Spinal cord (tissue), 9 donors: ENCODE measurements at regions not wholly inside any gene's neighbourhood (a gene's known extent, or its start where the extent isn't known, plus 50 kb on each side); places are given as distances from the start of the nearest gene placed in this dataset.
"Not testable (repeated sequence)": the region's sequence is repeated elsewhere in the genome, so short reads cannot be mapped to it uniquely, and the experiment has no call there.

ENCODE experiments used
- DNase-seq, 6 donors: peaks; one replicate each; pipeline versions ENCODE4 v3.0.0 to v3.0.0-alpha.2; 2013 to 2015; ENCODE audit warnings: low spot score in 6 of 6, low read depth in 4 of 6
- H3K27ac ChIP-seq: one replicate; pipeline ENCODE4 v1.5.1; 2013; ENCODE audit warnings: low read depth, low read length, control low read depth
- H3K27me3 ChIP-seq: one replicate; pipeline ENCODE4 v1.6.1; 2013; ENCODE audit warnings: low read length; ENCODE audit not compliant: control insufficient read depth, insufficient read depth
- H3K36me3 ChIP-seq: one replicate; pipeline ENCODE4 v1.6.1; 2013; ENCODE audit warnings: low read length; ENCODE audit not compliant: control insufficient read depth, insufficient read depth
- H3K4me1 ChIP-seq: one replicate; pipeline ENCODE4 v1.6.1; 2013; ENCODE audit warnings: low read length; ENCODE audit not compliant: control insufficient read depth, insufficient read depth
- H3K4me3 ChIP-seq: one replicate; pipeline ENCODE4 v1.5.1; 2013; ENCODE audit warnings: low read depth, low read length, control low read depth
- H3K9me3 ChIP-seq: one replicate; pipeline ENCODE4 v1.6.1; 2013; ENCODE audit warnings: low read length; ENCODE audit not compliant: control insufficient read depth, insufficient read depth
- WGBS: methylation state at CpG from one replicate; pipeline ENCODE4 v1.1.5; 2013; ENCODE audit warnings: missing lambda C conversion rate; ENCODE audit not compliant: insufficient coverage; 5-methylcytosine and 5-hydroxymethylcytosine counted together
- donor health status: healthy.

DNA sequence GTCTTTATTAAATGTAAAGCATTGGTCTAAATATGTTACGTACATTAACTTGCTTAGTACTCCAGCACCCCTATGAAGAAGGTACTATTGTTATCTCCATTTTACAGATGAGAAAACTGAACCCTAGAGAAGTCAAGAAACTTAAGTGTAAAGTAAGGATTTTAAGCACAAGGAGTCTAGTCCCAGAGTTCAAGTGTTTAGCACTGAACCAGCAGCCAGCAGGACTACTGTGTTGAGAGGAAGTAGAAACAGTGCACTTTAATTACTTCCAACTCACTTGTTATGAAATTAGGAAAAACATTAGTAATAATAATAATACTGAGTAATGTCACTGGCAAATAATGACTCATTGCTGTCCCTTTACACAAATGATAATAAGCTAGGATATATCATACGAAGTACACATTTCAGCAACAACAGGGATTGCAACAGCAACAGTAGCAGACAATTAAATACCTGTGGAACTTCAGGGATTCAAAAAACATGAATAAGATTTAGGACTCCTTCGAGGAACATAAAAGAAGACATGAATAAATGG, 548.1 kb upstream of the HS3ST1 start:
- no peak overlapping the region for H3K27ac ChIP-seq
- H3K4me1 ChIP-seq = no peaks in the 10 kb centered on the region
- H3K4me3 ChIP-seq = no peak overlapping the region
- no peaks in the 10 kb centered on the region for H3K36me3 ChIP-seq
- WGBS = 50% methylated on average over 1 of the region's 3 CpGs
- H3K27me3 ChIP-seq = no peaks in the 10 kb centered on the region
- H3K9me3 ChIP-seq = no peaks in the 10 kb centered on the region
- DNase-seq = no peak

DNA sequence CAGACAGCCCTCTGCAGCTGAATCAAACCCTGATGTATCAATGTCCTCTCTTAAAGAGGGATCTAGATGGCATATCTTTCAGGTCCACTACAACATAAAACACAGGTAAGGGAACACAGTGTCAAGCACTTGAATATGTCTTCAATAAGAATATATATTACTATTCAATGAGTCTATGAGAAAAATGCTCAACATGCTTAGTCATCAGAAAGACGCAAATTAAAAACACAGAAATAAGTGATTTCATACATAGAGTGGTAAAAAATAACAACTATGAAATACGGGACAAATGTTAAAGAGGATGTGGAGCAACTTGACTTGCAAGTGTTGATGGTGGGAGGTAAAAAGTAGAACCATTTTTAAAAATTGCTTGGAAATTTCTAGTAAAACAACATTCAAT, 544.6 kb upstream of the HS3ST1 start:
- Histone ChIP-seq H3K27ac (no peak overlapping the region), H3K36me3 (no peaks in the 10 kb centered on the region), H3K4me3 (no peak overlapping the region), H3K9me3 (no peaks in the 10 kb centered on the region), H3K27me3 (no peaks in the 10 kb centered on the region), H3K4me1 (no peaks in the 10 kb centered on the region)
- no CpG with 5 or more reads among the region's 2 CpGs for WGBS
- no peak for DNase-seq

DNA sequence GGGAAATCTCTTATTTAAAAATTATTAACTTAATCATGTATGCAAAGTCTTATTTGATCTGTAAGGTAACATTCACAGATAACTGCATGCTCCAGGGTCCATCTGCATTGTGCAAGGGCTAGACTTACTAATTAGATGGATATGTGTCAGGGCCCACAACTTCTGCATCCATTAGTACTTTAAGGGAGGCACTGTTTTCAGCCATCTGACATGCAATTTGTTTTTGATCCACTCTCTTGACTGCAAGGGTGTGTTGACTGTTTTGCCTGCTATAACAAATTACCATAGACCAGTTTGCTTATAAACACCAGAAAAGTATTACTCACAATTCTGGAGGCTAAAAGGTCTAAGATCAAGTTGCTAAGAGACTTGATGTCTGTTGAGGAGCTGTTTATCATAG, 542.1 kb upstream of the HS3ST1 start:
- Histone ChIP-seq H3K9me3 (no peaks in the 10 kb centered on the region), H3K4me3 (no peak overlapping the region), H3K27ac (no peak overlapping the region), H3K4me1 (no peaks in the 10 kb centered on the region), H3K27me3 (no peaks in the 10 kb centered on the region), H3K36me3 (no peaks in the 10 kb centered on the region)
- no peak for DNase-seq

DNA sequence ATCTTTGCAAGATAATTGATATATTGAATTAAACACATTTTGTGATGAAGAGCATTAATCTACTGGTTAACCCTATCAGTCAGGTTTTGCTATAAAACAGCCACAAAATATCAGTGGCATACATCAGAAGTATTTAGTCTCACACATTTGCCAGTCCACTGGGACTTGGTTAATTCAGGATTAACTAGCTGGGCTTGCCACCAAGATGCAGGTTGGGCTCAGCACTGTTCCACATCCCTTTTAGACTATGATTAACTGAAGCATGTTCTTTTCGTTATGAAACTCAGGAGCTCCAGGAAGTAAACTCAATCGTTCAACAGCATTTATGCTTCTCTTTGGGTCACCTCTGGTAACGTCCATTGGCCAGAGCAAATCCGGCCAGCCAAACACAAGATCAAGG, 538.1 kb upstream of the HS3ST1 start:
- no peaks in the 10 kb centered on the region for H3K27me3 ChIP-seq
- no peak for DNase-seq
- H3K9me3 ChIP-seq = no peaks in the 10 kb centered on the region
- H3K4me1 ChIP-seq = no peaks in the 10 kb centered on the region
- H3K4me3 ChIP-seq = no peak overlapping the region
- WGBS = 75% methylated on average over 3 of the region's 4 CpGs
- H3K36me3 ChIP-seq = no peaks in the 10 kb centered on the region
- H3K27ac ChIP-seq = no peak overlapping the region

DNA sequence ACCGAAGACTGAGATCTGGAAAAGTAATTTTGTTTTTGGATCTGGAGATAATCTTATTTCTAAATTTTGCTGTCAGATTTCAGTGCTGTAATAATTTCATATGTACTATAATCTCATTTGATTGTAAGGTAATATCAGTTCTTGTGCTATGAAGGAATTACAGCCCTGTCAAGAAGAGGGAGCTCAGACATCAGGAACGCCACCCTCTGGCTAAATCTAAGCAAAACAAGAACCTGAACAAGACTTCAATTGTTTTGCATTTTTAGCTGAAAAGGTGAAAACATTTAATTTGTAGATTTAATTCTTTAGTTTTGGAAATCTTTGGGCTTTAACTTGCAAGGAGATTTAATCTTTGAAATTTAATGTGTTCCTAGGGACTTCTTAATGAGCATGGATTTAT, 525.4 kb upstream of the HS3ST1 start:
- H3K27me3 ChIP-seq = no peaks in the 10 kb centered on the region
- DNase-seq = peak in 2 of 6 donors; percentile 59 to 77
- WGBS = no CpG with 5 or more reads among the region's 2 CpGs
- no peak overlapping the region for H3K27ac ChIP-seq
- H3K9me3 ChIP-seq = no peaks in the 10 kb centered on the region
- no peak overlapping the region for H3K4me3 ChIP-seq
- H3K36me3 ChIP-seq = no peaks in the 10 kb centered on the region
- no peaks in the 10 kb centered on the region for H3K4me1 ChIP-seq

DNA sequence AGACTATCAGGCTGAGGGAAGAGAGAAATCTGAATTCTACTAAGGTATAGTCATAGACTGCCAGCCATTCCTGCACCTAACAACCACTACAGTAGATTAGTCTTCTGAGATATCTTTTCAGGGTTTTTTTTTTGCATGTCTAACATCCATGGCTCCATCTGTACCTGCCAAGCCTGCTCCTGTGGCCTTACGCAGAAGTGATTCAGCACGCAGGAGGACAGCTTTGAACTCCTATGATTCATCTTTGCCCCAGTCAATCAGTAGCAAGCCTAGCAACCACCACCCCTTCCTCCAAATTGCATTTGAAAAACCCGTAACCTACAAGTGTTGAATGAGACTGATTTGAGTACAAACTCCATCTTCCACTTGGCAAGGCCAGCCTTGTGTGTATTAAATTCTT, 520.7 kb upstream of the HS3ST1 start:
- Histone ChIP-seq H3K36me3 (no peaks in the 10 kb centered on the region), H3K27ac (no peak overlapping the region), H3K4me3 (no peak overlapping the region), H3K9me3 (no peaks in the 10 kb centered on the region), H3K4me1 (no peaks in the 10 kb centered on the region), H3K27me3 (no peaks in the 10 kb centered on the region)
- DNase-seq = no peak
- WGBS = 100% methylated on average over 2 of the region's 3 CpGs

DNA sequence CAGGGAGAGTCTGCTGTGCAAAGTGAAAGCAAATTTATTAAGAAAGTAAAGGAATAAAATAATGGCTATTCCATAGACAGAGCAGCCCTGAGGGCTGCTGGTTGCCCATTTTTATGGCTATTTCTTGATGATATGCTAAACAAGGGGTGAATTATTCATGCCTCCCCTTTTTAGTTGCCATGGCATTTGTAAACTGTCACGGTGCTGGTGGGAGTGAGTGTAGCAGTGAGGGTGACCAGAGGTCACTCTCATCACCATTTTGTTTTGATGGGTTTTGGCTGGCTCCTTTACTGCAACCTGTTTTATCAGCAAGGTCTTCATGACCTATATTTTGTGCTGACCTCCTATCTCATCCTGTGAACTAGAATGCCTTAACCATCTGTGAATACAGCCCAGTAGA, 518.9 kb upstream of the HS3ST1 start:
- H3K4me3 ChIP-seq, H3K36me3 ChIP-seq, H3K27ac ChIP-seq, H3K4me1 ChIP-seq, H3K9me3 ChIP-seq, DNase-seq, H3K27me3 ChIP-seq: not testable (repeated sequence)
- no CpG with 5 or more reads among the region's 1 CpG for WGBS

DNA sequence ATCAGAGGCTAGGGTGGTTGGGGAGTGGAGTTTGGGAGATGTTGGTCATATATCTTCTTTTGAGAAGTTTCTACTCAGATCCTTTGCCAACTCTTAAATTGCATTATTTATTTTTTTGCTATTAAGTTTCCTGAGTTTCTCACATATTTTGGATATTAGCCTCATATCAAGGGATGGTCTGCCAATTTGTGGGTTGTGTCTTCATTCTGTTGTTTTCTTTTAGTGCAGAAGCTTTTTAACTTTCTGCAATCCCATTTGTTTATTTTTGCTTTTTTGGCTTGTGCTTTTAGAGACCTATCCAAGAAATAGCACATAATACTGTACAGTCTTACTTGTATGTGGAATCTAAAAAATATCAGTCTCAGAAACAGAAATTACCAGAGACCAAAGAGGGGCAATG, 509.2 kb upstream of the HS3ST1 start:
- Histone ChIP-seq H3K4me1 (no peaks in the 10 kb centered on the region), H3K9me3 (no peaks in the 10 kb centered on the region), H3K4me3 (no peak overlapping the region), H3K27me3 (no peaks in the 10 kb centered on the region), H3K27ac (no peak overlapping the region), H3K36me3 (no peaks in the 10 kb centered on the region)
- DNase-seq = no peak

DNA sequence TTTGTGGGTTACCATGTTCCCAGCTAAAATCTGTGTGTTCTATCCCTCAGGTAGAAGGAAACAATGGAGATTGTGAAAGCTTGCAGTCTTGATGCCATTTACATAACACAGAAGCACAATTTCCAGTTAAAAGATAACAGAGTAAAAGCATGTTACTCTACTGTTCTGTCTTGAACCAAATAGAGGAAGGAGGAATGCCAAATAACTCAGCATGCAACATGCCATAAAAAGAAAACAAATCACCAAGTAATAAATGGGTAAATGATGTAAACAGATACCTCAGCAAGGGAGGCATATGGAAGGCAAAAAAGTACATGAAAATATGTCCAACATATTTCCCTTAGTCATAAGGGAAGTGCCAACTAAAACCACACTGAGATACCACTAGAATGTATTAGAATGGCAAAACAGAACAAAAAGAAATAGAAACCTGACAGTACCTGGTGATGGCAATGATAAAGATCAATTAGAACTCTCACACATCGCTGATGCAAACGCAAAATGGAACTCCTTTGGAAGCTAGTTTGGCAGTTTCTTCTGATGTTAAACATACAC, 502.6 kb upstream of the HS3ST1 start:
- WGBS = no CpG with 5 or more reads among the region's 2 CpGs
- no peak for DNase-seq

DNA sequence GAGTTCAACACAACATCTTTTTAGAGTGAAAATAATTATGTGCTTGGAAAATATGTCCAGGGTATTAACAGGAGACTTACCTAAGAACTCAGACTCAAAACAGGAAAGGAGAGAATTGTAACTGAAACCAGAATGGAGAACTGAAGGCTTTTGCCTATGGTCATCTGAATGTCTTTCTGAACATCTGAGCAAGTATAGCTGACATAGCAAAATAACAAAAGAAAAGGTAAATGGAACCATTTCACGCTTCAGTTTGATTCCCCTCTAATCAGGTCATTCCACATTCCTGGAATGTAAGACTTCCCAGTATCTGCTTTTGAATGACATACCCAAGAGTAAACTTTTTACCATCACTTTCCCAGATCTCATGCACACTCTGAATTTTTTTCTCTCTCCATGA, 500.4 kb upstream of the HS3ST1 start:
- Histone ChIP-seq H3K4me1 (no peaks in the 10 kb centered on the region), H3K27me3 (no peaks in the 10 kb centered on the region), H3K27ac (no peak overlapping the region), H3K4me3 (no peak overlapping the region), H3K9me3 (no peaks in the 10 kb centered on the region), H3K36me3 (no peaks in the 10 kb centered on the region)
- no peak for DNase-seq
- 100% methylated on average over 1 of the region's 1 CpG for WGBS

More for the DNA sequence above, 502.6 kb upstream of the HS3ST1 start:
- no peaks in the 10 kb centered on the region for H3K4me1 ChIP-seq
- H3K27ac ChIP-seq = no peak overlapping the region
- no peaks in the 10 kb centered on the region for H3K27me3 ChIP-seq
- H3K9me3 ChIP-seq = no peaks in the 10 kb centered on the region
- H3K4me3 ChIP-seq = no peak overlapping the region
- H3K36me3 ChIP-seq = no peaks in the 10 kb centered on the region
